Panc1 (cell line): ENCODE measurements at regions not wholly inside any gene's neighbourhood (a gene's known extent, or its start where the extent isn't known, plus 50 kb on each side); places are given as distances from the start of the nearest gene placed in this dataset.

ENCODE experiments used
- ATAC-seq: fragments of 200-7000 bp; cut with Tn5 transposase; 2 replicates; pipeline ENCODE4 v1.9.1; 2020; ENCODE audit warnings: mild to moderate bottlenecking, moderate library complexity
- BruUV-seq: library from RNA; stranded (reverse); fragments of 400-500 nt; replicated peaks from 2 replicates; lab custom pipeline; 2021; lab: Mats Ljungman, UMichigan
- CTCF ChIA-PET: fragments of 300-600 bp; sonication (Branson Sonifier 250); formaldehyde crosslinking; loops from one replicate; lab custom pipeline; 2022; ENCODE audit warnings: antibody characterized with exemption; lab: Charles Lee
- POLR2A ChIA-PET: fragments of 300-600 bp; sonication (Branson Sonifier 250); formaldehyde crosslinking; loops from one replicate; lab custom pipeline; 2022; ENCODE audit warnings: antibody characterized with exemption; lab: Charles Lee
- DNase-seq: peaks from one replicate; pipeline ENCODE4 v3.0.0-alpha.2; 2010; ENCODE audit warnings: low read depth, low spot score
- H3K27ac ChIP-seq: 2 replicates; pipeline ENCODE4 v1.5.1; 2011; ENCODE audit warnings: mild to moderate bottlenecking, low read length, inconsistent platforms
- H3K27me3 ChIP-seq: fragments of 200-500 bp; sonication (Bioruptor generic); 2 replicates; pipeline ENCODE4 v1.6.0; 2014; ENCODE audit warnings: low read length, inconsistent platforms; ENCODE audit not compliant: control insufficient read depth, insufficient read depth
- H3K36me3 ChIP-seq: fragments of 200-500 bp; sonication (Bioruptor generic); 2 replicates; pipeline ENCODE4 v1.5.1; 2014; ENCODE audit warnings: inconsistent platforms, mild to moderate bottlenecking, low read length, moderate library complexity; ENCODE audit not compliant: control insufficient read depth, insufficient read depth
- H3K4me1 ChIP-seq: 2 replicates; pipeline ENCODE4 v1.5.1; 2011; ENCODE audit warnings: inconsistent platforms, mild to moderate bottlenecking, low read length, moderate library complexity; ENCODE audit not compliant: control insufficient read depth, insufficient read depth
- H3K4me3 ChIP-seq, 2 experiments: 2 replicates each; pipeline ENCODE4 v1.5.1; 2011 to 2012; ENCODE audit warnings: low read depth in 2 of 2, low read length in 2 of 2, mild to moderate bottlenecking in 2 of 2, inconsistent platforms in 1 of 2, moderate library complexity in 1 of 2
- H3K9me3 ChIP-seq: fragments of 200-500 bp; sonication (Bioruptor generic); 2 replicates; pipeline ENCODE4 v1.5.1; 2014; ENCODE audit warnings: low read depth, mild to moderate bottlenecking, inconsistent platforms, low read length, moderate library complexity; ENCODE audit not compliant: control insufficient read depth, insufficient read depth
- POLR2AphosphoS5 ChIP-seq: IDR thresholded peaks from 2 replicates; pipeline ENCODE4 v1.6.1; 2012; ENCODE audit warnings: mild to moderate bottlenecking, low read depth, low read length, moderate library complexity
- SIN3A ChIP-seq: IDR thresholded peaks from 2 replicates; pipeline ENCODE4 v1.6.1; 2012; ENCODE audit warnings: low read depth, mild to moderate bottlenecking, low read length, moderate library complexity, borderline replicate concordance; ENCODE audit not compliant: insufficient read depth
- TCF7L2 ChIP-seq: IDR thresholded peaks from 2 replicates; pipeline ENCODE4 v1.6.1; 2011; ENCODE audit warnings: mild to moderate bottlenecking, low read depth, low read length, inconsistent platforms
- in situ Hi-C: cut with HindIII; loops from 2 replicates; pipeline ENCODE4 v1.10.0; 2016; ENCODE audit warnings: low sequenced_read_pairs, low pct_unique_long_range_greater_than_20kb
- intact Hi-C: fragments of 100-400 bp; cut with micrococcal nuclease; formaldehyde crosslinking; loops from one replicate; pipeline ENCODE4 v1.10.0; 2022; ENCODE audit not compliant: unreplicated experiment
- TF ChIP-seq, protein P1 (sequence below), 2 experiments: IDR thresholded peaks; 2 replicates each; pipeline ENCODE4 v1.6.1; 2011 to 2012; ENCODE audit warnings: low read depth in 2 of 2, control low read depth in 1 of 2, low read length in 1 of 2, mild to moderate bottlenecking in 1 of 2, moderate library complexity in 1 of 2; ENCODE audit not compliant: insufficient read depth in 1 of 2
- TF ChIP-seq, protein P2 (sequence below): fragments of 450-650 bp; IDR thresholded peaks from 2 replicates; pipeline ENCODE4 v1.5.1; 2017; ENCODE audit warnings: mild to moderate bottlenecking

DNA sequence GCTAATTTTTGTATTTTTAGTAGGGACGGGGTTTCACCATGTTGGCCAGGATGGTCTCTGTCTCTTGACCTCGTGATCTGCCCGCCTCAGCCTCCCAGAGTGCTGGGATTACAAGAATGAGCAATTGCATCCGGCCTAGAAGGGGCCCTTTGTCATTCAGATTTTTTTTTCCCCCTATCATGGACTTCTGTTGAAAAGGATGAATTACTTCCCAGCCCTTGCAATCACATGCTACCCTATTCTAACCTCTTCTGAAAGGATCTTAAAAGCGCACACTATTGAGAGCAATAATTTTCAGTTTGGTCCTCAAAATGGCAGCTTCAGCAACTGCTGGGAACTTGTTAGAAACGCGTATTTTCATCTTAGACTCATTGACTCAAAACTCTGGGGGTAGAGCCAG, 575.6 kb upstream of the KIRREL3 start:
- no peaks in the 10 kb centered on the region for H3K36me3 ChIP-seq
- BruUV-seq = no TSS peak
- H3K9me3 ChIP-seq = no peaks in the 10 kb centered on the region
- in situ Hi-C loops (no loop called here), intact Hi-C loops (no loop called here)
- no peak for DNase-seq
- no peaks in the 10 kb centered on the region; the same call in 1 of the 2 replicates for H3K27me3 ChIP-seq
- ChIA-PET POLR2A (no interaction called here), CTCF (no interaction called here)
- H3K4me1 ChIP-seq = no peaks in the 10 kb centered on the region
- H3K27ac ChIP-seq = no peak overlapping the region
- no peak overlapping the region for H3K4me3 ChIP-seq
- ATAC-seq = no peak
- TF ChIP-seq SIN3A (no peak), POLR2AphosphoS5 (no peak), TCF7L2 (no peak)
- TF ChIP-seq, protein P1, sequence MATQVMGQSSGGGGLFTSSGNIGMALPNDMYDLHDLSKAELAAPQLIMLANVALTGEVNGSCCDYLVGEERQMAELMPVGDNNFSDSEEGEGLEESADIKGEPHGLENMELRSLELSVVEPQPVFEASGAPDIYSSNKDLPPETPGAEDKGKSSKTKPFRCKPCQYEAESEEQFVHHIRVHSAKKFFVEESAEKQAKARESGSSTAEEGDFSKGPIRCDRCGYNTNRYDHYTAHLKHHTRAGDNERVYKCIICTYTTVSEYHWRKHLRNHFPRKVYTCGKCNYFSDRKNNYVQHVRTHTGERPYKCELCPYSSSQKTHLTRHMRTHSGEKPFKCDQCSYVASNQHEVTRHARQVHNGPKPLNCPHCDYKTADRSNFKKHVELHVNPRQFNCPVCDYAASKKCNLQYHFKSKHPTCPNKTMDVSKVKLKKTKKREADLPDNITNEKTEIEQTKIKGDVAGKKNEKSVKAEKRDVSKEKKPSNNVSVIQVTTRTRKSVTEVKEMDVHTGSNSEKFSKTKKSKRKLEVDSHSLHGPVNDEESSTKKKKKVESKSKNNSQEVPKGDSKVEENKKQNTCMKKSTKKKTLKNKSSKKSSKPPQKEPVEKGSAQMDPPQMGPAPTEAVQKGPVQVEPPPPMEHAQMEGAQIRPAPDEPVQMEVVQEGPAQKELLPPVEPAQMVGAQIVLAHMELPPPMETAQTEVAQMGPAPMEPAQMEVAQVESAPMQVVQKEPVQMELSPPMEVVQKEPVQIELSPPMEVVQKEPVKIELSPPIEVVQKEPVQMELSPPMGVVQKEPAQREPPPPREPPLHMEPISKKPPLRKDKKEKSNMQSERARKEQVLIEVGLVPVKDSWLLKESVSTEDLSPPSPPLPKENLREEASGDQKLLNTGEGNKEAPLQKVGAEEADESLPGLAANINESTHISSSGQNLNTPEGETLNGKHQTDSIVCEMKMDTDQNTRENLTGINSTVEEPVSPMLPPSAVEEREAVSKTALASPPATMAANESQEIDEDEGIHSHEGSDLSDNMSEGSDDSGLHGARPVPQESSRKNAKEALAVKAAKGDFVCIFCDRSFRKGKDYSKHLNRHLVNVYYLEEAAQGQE (IDR thresholded peaks at IDR 0.05; ENCODE audit: insufficient read depth in 1 of 2, low read depth in 2 of 2, low read length in 1 of 2) = no peak
- TF ChIP-seq, protein P2, sequence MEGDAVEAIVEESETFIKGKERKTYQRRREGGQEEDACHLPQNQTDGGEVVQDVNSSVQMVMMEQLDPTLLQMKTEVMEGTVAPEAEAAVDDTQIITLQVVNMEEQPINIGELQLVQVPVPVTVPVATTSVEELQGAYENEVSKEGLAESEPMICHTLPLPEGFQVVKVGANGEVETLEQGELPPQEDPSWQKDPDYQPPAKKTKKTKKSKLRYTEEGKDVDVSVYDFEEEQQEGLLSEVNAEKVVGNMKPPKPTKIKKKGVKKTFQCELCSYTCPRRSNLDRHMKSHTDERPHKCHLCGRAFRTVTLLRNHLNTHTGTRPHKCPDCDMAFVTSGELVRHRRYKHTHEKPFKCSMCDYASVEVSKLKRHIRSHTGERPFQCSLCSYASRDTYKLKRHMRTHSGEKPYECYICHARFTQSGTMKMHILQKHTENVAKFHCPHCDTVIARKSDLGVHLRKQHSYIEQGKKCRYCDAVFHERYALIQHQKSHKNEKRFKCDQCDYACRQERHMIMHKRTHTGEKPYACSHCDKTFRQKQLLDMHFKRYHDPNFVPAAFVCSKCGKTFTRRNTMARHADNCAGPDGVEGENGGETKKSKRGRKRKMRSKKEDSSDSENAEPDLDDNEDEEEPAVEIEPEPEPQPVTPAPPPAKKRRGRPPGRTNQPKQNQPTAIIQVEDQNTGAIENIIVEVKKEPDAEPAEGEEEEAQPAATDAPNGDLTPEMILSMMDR = no peak

DNA sequence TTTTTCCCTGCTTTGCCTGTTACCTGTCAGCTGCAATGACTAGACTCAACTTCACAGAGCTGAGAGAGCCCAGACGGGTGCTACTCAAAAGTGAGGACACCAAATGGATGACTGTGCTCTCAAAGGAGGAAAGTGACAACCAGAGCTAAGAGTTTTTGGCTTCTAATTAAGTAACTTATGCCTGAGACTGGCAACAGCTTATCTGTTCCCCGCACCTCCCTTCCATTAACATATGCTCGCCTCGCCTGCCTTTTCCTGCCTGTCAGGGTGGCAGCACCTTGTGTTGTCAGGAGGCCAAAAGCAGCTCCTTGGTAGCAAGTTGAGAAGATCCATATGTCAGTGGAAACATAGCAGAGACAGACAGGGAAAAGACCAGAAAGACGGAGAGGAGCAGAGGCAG, 573.9 kb upstream of the KIRREL3 start:
- Histone ChIP-seq H3K27me3 (no peaks in the 10 kb centered on the region; the same call in 1 of the 2 replicates), H3K4me1 (no peaks in the 10 kb centered on the region), H3K27ac (no peak overlapping the region), H3K9me3 (no peaks in the 10 kb centered on the region), H3K4me3 (no peak overlapping the region), H3K36me3 (no peaks in the 10 kb centered on the region)
- no TSS peak for BruUV-seq
- CTCF ChIA-PET = no interaction called here
- DNase-seq (no peak), ATAC-seq (no peak)
- intact Hi-C loops (no loop called here), in situ Hi-C loops (no loop called here)
- POLR2A ChIA-PET = no interaction called here
- TF ChIP-seq, protein P2 = no peak
- no peak for TF ChIP-seq TCF7L2
- TF ChIP-seq POLR2AphosphoS5 = no peak
- TF ChIP-seq, protein P1 (IDR thresholded peaks at IDR 0.05; ENCODE audit: insufficient read depth in 1 of 2, low read depth in 2 of 2, low read length in 1 of 2) = no peak
- TF ChIP-seq SIN3A = no peak
